ENCODE measurements at regions not wholly inside any gene's neighbourhood (a gene's known extent, or its start where the extent isn't known, plus 50 kb on each side); places are given as distances from the start of the nearest gene placed in this dataset.

- TF ChIP-seq CTCF (conservative IDR thresholded peaks at IDR 0.05) (no peak), ZFX (IDR thresholded peaks at IDR 0.05) (no peak)
- H3K27ac ChIP-seq, result no peak overlapping the region
Observed at GRCh38 chr7:95669513-95669912, 73.2 kb upstream of the PDK4 start.

GRCh38 chr7:95668504-95669018 lies 72.2 kb upstream of the PDK4 start:
- no peak for TF ChIP-seq CTCF (conservative IDR thresholded peaks at IDR 0.05)
- TF ChIP-seq ZFX (IDR thresholded peaks at IDR 0.05), result no peak
- no peak overlapping the region for H3K27ac ChIP-seq

GRCh38 chr7:95662987-95663386 lies 66.7 kb upstream of the PDK4 start:
- no peak for TF ChIP-seq ZFX (IDR thresholded peaks at IDR 0.05)
- TF ChIP-seq CTCF (conservative IDR thresholded peaks at IDR 0.05), result no peak
- no peak overlapping the region for H3K27ac ChIP-seq

- no peak for TF ChIP-seq CTCF (conservative IDR thresholded peaks at IDR 0.05)
- TF ChIP-seq ZFX (IDR thresholded peaks at IDR 0.05), result no peak
- no peak overlapping the region for H3K27ac ChIP-seq
Observed at GRCh38 chr7:95660023-95660434, 63.7 kb upstream of the PDK4 start.

GRCh38 chr7:95658676-95659075 lies 62.4 kb upstream of the PDK4 start:
- no peak overlapping the region for H3K27ac ChIP-seq
- TF ChIP-seq ZFX (IDR thresholded peaks at IDR 0.05), result no peak

GRCh38 chr7:95649546-95649945 lies 53.2 kb upstream of the PDK4 start:
- TF ChIP-seq CTCF (conservative IDR thresholded peaks at IDR 0.05) (no peak), ZFX (IDR thresholded peaks at IDR 0.05) (no peak)

GRCh38 chr7:95646350-95646749 lies 50.0 kb upstream of the PDK4 start:
- TF ChIP-seq CTCF (conservative IDR thresholded peaks at IDR 0.05), result no peak
- TF ChIP-seq ZFX (IDR thresholded peaks at IDR 0.05), result no peak
- no peak overlapping the region for H3K27ac ChIP-seq

More at GRCh38 chr7:95649546-95649945, 53.2 kb upstream of the PDK4 start:
- H3K27ac ChIP-seq, result no peak overlapping the region

Data from C4-2B (cell line).